ENCODE measurements at regions not wholly inside any gene's neighbourhood (a gene's known extent, or its start where the extent isn't known, plus 50 kb on each side); places are given as distances from the start of the nearest gene placed in this dataset.

DNA sequence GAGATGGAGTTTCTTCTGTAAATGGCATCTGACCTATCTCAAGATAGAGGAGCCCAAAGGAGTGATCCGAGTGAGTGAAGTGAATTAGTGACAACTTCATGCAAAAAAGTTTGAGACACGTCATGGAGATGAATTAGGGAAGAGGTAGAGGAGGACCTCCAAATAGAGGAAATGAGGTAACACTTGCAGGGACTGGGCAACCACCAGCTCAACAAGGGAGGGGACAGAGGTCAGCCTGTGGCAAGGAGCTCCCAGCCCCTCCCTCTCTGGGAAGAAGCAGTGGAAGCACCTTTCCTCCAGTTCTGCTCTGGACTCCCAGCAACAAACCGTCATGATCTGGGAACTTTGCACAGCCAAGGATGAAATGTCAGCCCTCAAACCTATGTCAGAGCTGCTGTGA is 83.5 kb upstream of the IKZF1 start:
- Histone ChIP-seq H3K9me3 (ENCODE audit: control insufficient read depth, low read length) (no peaks in the 10 kb centered on the region), H3K27ac (ENCODE audit: low read depth in 1 of 2, low read length in 2 of 2) (no peak overlapping the region), H3K36me3 (ENCODE audit: control insufficient read depth in 1 of 2, insufficient read depth in 2 of 2, low read length in 1 of 2) (no peaks in the 10 kb centered on the region), H3K4me1 (ENCODE audit: control insufficient read depth in 1 of 2, insufficient read depth in 2 of 2, low read length in 2 of 2) (no peaks in the 10 kb centered on the region), H3K27me3 (ENCODE audit: control insufficient read depth in 1 of 2, insufficient read depth in 2 of 2, low read length in 1 of 2) (no peaks in the 10 kb centered on the region), H3K4me3 (ENCODE audit: low read length in 2 of 2) (no peak overlapping the region)
- ATAC-seq (ENCODE audit: low FRiP score) (no peak), DNase-seq (no peak)
- intact Hi-C loops (cut with DNase I) = no loop called here
- WGBS, 2 donors = 70 to 78% methylated on average over 3 of the region's 3 CpGs

DNA sequence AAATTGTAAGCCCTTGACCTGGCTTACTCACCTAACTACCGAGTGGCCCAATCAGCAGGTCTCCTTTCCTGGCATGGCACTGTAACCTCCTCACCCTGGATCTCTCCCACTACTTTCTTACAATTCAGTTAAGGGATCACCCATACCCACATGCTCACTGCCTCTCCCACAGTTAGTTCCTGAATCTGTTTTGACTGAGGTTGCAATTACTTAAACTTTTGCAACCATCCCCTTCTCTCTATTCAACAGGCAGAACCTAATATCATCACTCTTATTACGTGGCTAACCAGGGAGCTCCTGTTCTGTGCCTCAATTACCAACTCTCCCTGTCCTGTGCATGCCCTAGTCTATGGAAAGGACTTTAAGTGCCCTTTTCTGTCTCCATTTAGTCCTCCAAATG is 84.2 kb upstream of the IKZF1 start:
- no peaks in the 10 kb centered on the region for H3K27me3 ChIP-seq (ENCODE audit: control insufficient read depth in 1 of 2, insufficient read depth in 2 of 2, low read length in 1 of 2)
- ATAC-seq (ENCODE audit: low FRiP score) (no peak), DNase-seq (no peak)
- H3K4me3 ChIP-seq (ENCODE audit: low read length in 2 of 2) = no peak overlapping the region
- intact Hi-C loops (cut with DNase I) = no loop called here
- 45 to 58% methylated on average over 2 of the region's 2 CpGs for WGBS, 2 donors
- H3K4me1 ChIP-seq (ENCODE audit: control insufficient read depth in 1 of 2, insufficient read depth in 2 of 2, low read length in 2 of 2) = no peaks in the 10 kb centered on the region
- H3K27ac ChIP-seq (ENCODE audit: low read depth in 1 of 2, low read length in 2 of 2) = no peak overlapping the region
- no peaks in the 10 kb centered on the region for H3K36me3 ChIP-seq (ENCODE audit: control insufficient read depth in 1 of 2, insufficient read depth in 2 of 2, low read length in 1 of 2)
- no peaks in the 10 kb centered on the region for H3K9me3 ChIP-seq (ENCODE audit: control insufficient read depth, low read length)

DNA sequence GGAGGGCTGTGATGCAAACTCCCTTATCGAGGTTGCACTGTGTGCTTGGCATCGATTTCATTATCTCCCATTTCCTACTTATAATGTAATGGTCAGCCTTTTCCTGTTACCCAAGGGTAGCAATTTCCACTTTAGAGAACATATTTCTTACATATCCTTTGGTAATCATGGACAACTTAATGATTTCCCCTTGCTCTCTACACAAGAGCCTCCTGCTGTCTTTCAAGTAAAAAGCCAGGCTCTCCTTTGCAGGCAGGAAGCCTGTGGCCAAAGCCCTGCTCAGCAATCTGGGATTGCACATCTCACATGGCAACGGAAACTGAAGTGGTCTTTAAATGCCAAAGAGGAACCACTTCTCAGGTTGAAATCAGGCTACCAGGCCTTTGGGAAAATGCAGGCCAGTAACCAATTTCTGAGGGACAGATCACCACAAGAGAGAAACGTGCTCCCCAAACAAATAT is 86.7 kb upstream of the IKZF1 start:
- no peak overlapping the region for H3K4me3 ChIP-seq (ENCODE audit: low read length in 2 of 2)
- H3K9me3 ChIP-seq (ENCODE audit: control insufficient read depth, low read length) = no peaks in the 10 kb centered on the region
- H3K4me1 ChIP-seq (ENCODE audit: control insufficient read depth in 1 of 2, insufficient read depth in 2 of 2, low read length in 2 of 2) = no peaks in the 10 kb centered on the region
- intact Hi-C loops (cut with DNase I) = no loop called here
- H3K36me3 ChIP-seq (ENCODE audit: control insufficient read depth in 1 of 2, insufficient read depth in 2 of 2, low read length in 1 of 2) = no peaks in the 10 kb centered on the region
- no peak for ATAC-seq (ENCODE audit: low FRiP score)
- H3K27ac ChIP-seq (ENCODE audit: low read depth in 1 of 2, low read length in 2 of 2) = no peak overlapping the region
- DNase-seq = no peak
- no peaks in the 10 kb centered on the region for H3K27me3 ChIP-seq (ENCODE audit: control insufficient read depth in 1 of 2, insufficient read depth in 2 of 2, low read length in 1 of 2)
- WGBS, 2 donors = 71 to 76% methylated on average over 4 of the region's 4 CpGs

DNA sequence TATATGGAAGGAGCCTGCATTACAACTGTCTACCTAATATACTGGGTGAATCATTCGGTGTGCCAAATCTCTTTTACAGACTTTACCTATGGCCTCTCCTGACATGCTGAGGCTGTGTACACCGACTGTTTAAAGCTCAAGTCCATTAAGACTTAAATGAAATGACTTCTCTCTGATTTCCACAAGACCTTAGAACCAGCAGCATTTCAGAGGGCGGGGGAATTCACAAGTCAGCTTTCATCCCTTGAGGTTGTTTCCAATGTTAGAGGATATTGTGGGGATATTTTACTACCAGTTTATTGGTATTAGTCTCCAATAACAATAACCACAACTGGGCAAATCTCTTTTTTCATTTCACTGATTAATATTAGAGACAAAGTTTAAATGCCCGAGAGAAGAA is 87.1 kb upstream of the IKZF1 start:
- H3K4me1 ChIP-seq (ENCODE audit: control insufficient read depth in 1 of 2, insufficient read depth in 2 of 2, low read length in 2 of 2) = no peaks in the 10 kb centered on the region
- no peak for ATAC-seq (ENCODE audit: low FRiP score)
- H3K9me3 ChIP-seq (ENCODE audit: control insufficient read depth, low read length) = no peaks in the 10 kb centered on the region
- H3K36me3 ChIP-seq (ENCODE audit: control insufficient read depth in 1 of 2, insufficient read depth in 2 of 2, low read length in 1 of 2) = no peaks in the 10 kb centered on the region
- no peak for DNase-seq
- no peaks in the 10 kb centered on the region for H3K27me3 ChIP-seq (ENCODE audit: control insufficient read depth in 1 of 2, insufficient read depth in 2 of 2, low read length in 1 of 2)
- H3K27ac ChIP-seq (ENCODE audit: low read depth in 1 of 2, low read length in 2 of 2) = no peak overlapping the region
- WGBS, 2 donors = 83 to 84% methylated on average over 4 of the region's 4 CpGs
- no peak overlapping the region for H3K4me3 ChIP-seq (ENCODE audit: low read length in 2 of 2)
- intact Hi-C loops (cut with DNase I) = no loop called here

DNA sequence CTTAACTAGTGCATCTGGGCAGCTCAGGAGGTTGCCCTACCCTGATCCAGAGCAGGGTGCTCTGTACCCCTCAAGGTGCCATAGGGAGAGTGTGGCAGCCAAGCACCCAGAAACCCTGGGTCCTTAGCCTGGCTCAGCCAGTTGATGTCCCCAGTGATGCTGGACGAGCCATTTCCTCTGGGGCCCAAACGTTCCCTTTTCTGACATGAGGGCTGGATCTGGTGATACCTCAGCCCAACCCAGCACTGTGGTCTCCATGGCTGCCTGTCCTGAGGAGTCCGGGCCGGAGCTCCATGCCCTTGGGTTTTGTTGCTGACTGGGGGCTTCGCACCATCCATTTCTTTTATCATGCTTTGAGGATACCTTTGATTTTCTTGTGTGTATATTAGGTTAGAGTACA is 87.9 kb upstream of the IKZF1 start:
- Histone ChIP-seq H3K4me3 (ENCODE audit: low read length in 2 of 2) (no peak overlapping the region), H3K36me3 (ENCODE audit: control insufficient read depth in 1 of 2, insufficient read depth in 2 of 2, low read length in 1 of 2) (no peaks in the 10 kb centered on the region), H3K27me3 (ENCODE audit: control insufficient read depth in 1 of 2, insufficient read depth in 2 of 2, low read length in 1 of 2) (no peaks in the 10 kb centered on the region), H3K9me3 (ENCODE audit: control insufficient read depth, low read length) (no peaks in the 10 kb centered on the region), H3K27ac (ENCODE audit: low read depth in 1 of 2, low read length in 2 of 2) (no peak overlapping the region), H3K4me1 (ENCODE audit: control insufficient read depth in 1 of 2, insufficient read depth in 2 of 2, low read length in 2 of 2) (no peaks in the 10 kb centered on the region)
- intact Hi-C loops (cut with DNase I) = no loop called here
- WGBS, 2 donors = 79 to 86% methylated on average over 5 of the region's 5 CpGs
- DNase-seq = no peak
- ATAC-seq (ENCODE audit: low FRiP score) = no peak

DNA sequence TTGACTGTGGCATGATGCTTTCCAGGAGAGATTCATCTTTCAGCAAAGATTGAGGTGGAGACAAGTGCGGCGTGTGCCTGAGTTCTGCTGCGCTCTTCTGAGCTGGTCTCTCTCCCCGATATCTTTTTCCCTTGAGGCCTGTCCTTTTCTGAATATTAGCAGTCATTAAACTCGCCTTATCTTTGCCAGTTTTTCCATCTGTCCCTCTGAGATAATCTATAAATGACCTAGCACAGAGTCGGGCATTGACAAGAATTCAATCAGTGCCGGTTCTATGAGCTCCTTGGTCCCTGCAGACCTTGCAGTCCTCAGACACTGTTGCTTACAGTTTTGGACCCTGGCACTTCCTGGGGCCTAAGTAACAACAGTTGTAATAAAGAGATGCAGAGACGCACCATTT is 89.7 kb upstream of the IKZF1 start:
- H3K27ac ChIP-seq (ENCODE audit: low read depth in 1 of 2, low read length in 2 of 2) = no peak overlapping the region
- DNase-seq (no peak), ATAC-seq (ENCODE audit: low FRiP score) (no peak)
- no peaks in the 10 kb centered on the region for H3K9me3 ChIP-seq (ENCODE audit: control insufficient read depth, low read length)
- H3K4me3 ChIP-seq (ENCODE audit: low read length in 2 of 2) = no peak overlapping the region
- intact Hi-C loops (cut with DNase I) = no loop called here
- WGBS, 2 donors = 78 to 81% methylated on average over 8 of the region's 8 CpGs
- H3K27me3 ChIP-seq (ENCODE audit: control insufficient read depth in 1 of 2, insufficient read depth in 2 of 2, low read length in 1 of 2) = no peaks in the 10 kb centered on the region
- H3K36me3 ChIP-seq (ENCODE audit: control insufficient read depth in 1 of 2, insufficient read depth in 2 of 2, low read length in 1 of 2) = no peaks in the 10 kb centered on the region
- H3K4me1 ChIP-seq (ENCODE audit: control insufficient read depth in 1 of 2, insufficient read depth in 2 of 2, low read length in 2 of 2) = no peaks in the 10 kb centered on the region

DNA sequence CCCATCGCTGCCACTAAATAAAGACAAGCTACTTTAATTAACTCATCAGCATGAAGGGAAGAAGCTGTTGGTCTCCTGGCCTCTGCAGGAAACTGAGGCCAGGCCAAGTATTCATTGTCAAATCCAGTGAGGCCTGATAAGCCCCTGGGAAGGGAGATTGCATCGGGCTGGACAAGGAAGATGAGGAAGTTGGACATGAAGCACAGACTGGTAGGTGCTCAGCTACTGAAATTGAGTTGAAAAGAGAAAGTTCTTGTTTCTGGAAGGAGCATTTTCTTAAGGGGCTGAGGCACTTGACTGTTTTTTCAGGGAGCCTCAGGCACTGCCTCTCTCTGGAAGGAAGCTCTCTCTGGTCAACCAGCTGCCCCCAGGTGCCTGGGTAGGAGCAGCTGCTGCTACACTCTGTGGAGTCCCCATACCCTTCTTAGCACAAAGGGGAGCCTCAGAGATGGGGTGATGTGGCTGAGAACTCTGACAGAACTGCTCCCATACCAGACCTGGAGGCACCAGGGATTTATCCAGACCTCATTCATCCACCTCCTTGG is 90.3 kb upstream of the IKZF1 start:
- intact Hi-C loops (cut with DNase I) = no loop called here
- DNase-seq (no peak), ATAC-seq (ENCODE audit: low FRiP score) (no peak)
- no peak overlapping the region for H3K27ac ChIP-seq (ENCODE audit: low read depth in 1 of 2, low read length in 2 of 2)
- no peaks in the 10 kb centered on the region for H3K27me3 ChIP-seq (ENCODE audit: control insufficient read depth in 1 of 2, insufficient read depth in 2 of 2, low read length in 1 of 2)
- H3K9me3 ChIP-seq (ENCODE audit: control insufficient read depth, low read length) = no peaks in the 10 kb centered on the region
- no peak overlapping the region for H3K4me3 ChIP-seq (ENCODE audit: low read length in 2 of 2)
- no peaks in the 10 kb centered on the region for H3K36me3 ChIP-seq (ENCODE audit: control insufficient read depth in 1 of 2, insufficient read depth in 2 of 2, low read length in 1 of 2)
- WGBS, 2 donors = 72 to 84% methylated on average over 2 of the region's 2 CpGs
- H3K4me1 ChIP-seq (ENCODE audit: control insufficient read depth in 1 of 2, insufficient read depth in 2 of 2, low read length in 2 of 2) = no peaks in the 10 kb centered on the region

DNA sequence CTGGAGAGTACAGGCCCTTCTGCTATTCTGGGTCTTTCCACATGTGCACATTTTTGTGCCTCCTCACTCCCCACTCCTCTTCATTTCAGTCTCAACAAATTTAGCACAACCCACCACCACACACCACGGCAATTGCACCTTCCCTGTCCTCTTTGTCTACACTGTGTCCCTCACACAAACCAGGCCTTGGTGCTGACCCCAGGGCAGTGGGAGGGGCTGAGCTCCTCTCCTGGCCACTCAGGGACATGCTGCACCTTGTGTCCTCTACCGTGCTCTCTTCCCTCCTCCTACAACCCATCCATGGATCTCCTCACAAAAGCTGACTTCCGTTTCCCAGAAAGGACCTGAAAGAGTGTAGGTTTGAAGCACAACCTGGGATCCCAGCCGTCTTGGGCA is 90.9 kb upstream of the IKZF1 start:
- H3K27me3 ChIP-seq (ENCODE audit: control insufficient read depth in 1 of 2, insufficient read depth in 2 of 2, low read length in 1 of 2) = no peaks in the 10 kb centered on the region
- DNase-seq (no peak), ATAC-seq (ENCODE audit: low FRiP score) (no peak)
- 68 to 79% methylated on average over 4 of the region's 4 CpGs for WGBS, 2 donors
- no peaks in the 10 kb centered on the region for H3K9me3 ChIP-seq (ENCODE audit: control insufficient read depth, low read length)
- no peak overlapping the region for H3K4me3 ChIP-seq (ENCODE audit: low read length in 2 of 2)
- intact Hi-C loops (cut with DNase I) = no loop called here
- H3K36me3 ChIP-seq (ENCODE audit: control insufficient read depth in 1 of 2, insufficient read depth in 2 of 2, low read length in 1 of 2) = no peaks in the 10 kb centered on the region
- H3K27ac ChIP-seq (ENCODE audit: low read depth in 1 of 2, low read length in 2 of 2) = no peak overlapping the region
- H3K4me1 ChIP-seq (ENCODE audit: control insufficient read depth in 1 of 2, insufficient read depth in 2 of 2, low read length in 2 of 2) = no peaks in the 10 kb centered on the region

DNA sequence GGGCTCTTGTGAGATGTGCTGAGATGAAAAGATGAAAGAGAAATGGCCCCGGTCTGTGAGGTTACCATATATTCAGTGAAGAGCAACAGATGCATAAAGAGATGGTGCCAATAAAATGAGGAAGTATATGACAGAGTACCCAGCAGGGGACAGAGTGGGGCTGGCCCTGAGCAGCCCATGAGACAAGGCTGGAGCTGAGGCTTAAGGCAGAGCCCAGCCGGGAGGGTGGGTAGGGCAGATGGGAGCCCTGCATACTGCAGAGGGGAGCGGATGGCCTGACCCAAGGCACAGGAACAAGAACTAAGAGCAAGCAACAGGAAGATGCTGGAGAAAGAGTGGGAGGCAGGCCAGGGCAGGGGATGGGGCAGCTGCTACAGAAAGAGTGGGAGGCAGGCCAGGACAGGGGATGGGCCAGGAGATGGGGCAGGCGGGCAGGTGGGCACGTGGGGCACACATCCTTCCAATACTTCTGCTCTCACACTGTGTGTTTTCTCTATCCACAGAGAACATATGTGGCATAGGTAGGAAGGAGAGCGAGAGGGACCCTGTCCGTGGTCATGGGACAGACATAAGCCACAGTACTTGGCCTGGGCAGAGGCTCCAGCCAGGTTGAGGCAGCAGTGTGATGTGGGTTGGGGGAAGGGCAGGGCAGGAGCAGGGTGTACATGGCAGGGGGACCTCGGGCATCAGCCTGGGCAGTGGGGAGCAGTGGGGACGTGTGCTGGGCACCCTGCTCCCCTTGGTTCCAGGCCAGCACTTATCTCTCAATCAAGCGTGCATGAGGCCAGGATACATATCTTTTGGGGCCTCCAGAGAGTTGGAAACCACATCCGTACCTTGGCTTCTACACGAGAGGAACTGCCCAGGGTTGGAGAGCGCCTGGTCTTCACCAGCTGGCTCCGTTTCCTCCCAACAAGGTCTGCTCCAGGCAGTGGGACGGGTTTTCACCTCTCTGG is 91.6 kb upstream of the IKZF1 start:
- WGBS, 2 donors = 67% methylated on average over 15 of the region's 15 CpGs
- DNase-seq (no peak), ATAC-seq (ENCODE audit: low FRiP score) (no peak)
- H3K4me1 ChIP-seq (ENCODE audit: control insufficient read depth in 1 of 2, insufficient read depth in 2 of 2, low read length in 2 of 2) = no peaks in the 10 kb centered on the region
- intact Hi-C loops (cut with DNase I) = no loop called here
- no peak overlapping the region for H3K27ac ChIP-seq (ENCODE audit: low read depth in 1 of 2, low read length in 2 of 2)
- H3K27me3 ChIP-seq (ENCODE audit: control insufficient read depth in 1 of 2, insufficient read depth in 2 of 2, low read length in 1 of 2) = no peaks in the 10 kb centered on the region
- no peaks in the 10 kb centered on the region for H3K36me3 ChIP-seq (ENCODE audit: control insufficient read depth in 1 of 2, insufficient read depth in 2 of 2, low read length in 1 of 2)
- H3K9me3 ChIP-seq (ENCODE audit: control insufficient read depth, low read length) = no peaks in the 10 kb centered on the region
- no peak overlapping the region for H3K4me3 ChIP-seq (ENCODE audit: low read length in 2 of 2)
